Endothelial cell of umbilical vein (primary cell): ENCODE measurements at regions not wholly inside any gene's neighbourhood (a gene's known extent, or its start where the extent isn't known, plus 50 kb on each side); places are given as distances from the start of the nearest gene placed in this dataset.

ENCODE experiments used
- BruUV-seq: library from RNA; stranded (reverse); fragments of 400-500 nt; replicated peaks from 2 replicates; lab custom pipeline; 2021; lab: Mats Ljungman, UMichigan
- CTCF ChIA-PET: fragments of 300-600, 350-600 bp; sonication (Branson Sonifier 250); formaldehyde crosslinking; loops from one replicate; lab custom pipeline; 2021; ENCODE audit warnings: antibody characterized with exemption, inconsistent platforms; lab: Charles Lee
- POLR2A ChIA-PET: fragments of 300-600, 350-600 bp; sonication (Branson Sonifier 250); formaldehyde crosslinking; loops from one replicate; lab custom pipeline; 2021; ENCODE audit warnings: antibody characterized with exemption, inconsistent platforms; lab: Charles Lee
- DNase-seq: peaks from one replicate; pipeline ENCODE4 v3.0.0-alpha.2; 2011; ENCODE audit warnings: low read depth, low spot score
- FAIRE-seq: peaks from 2 replicates; lab custom pipeline; 2011; peaks lifted over from hg19 to GRCh38; lab: Jason Lieb, UNC
- H2AFZ ChIP-seq: 2 replicates; pipeline ENCODE4 v1.6.0; 2012; ENCODE audit warnings: low read depth, low read length, control low read depth, inconsistent platforms
- H3K27ac ChIP-seq: 2 replicates; pipeline ENCODE4 v1.5.1; 2011; ENCODE audit warnings: low read depth, mild to moderate bottlenecking, control low read depth, low read length, moderate library complexity; ENCODE audit not compliant: insufficient read depth
- H3K27me3 ChIP-seq, 2 experiments: 2 replicates each; pipeline versions ENCODE4 v1.6.0 to v1.6.1; 2011; ENCODE audit warnings: low read length in 2 of 2, mixed read lengths in 1 of 2; ENCODE audit not compliant: control insufficient read depth in 2 of 2, insufficient read depth in 2 of 2
- H3K36me3 ChIP-seq, 2 experiments: 2 replicates in 1 of 2; 3 replicates in 1 of 2; pipeline ENCODE4 v1.5.1; 2011; ENCODE audit warnings: low read length in 2 of 2, mild to moderate bottlenecking in 1 of 2, moderate library complexity in 1 of 2; ENCODE audit not compliant: control insufficient read depth in 2 of 2, insufficient read depth in 2 of 2; ENCODE audit errors: extremely low read depth in 1 of 2
- H3K4me1 ChIP-seq: 3 replicates; pipeline ENCODE4 v1.5.1; 2011; ENCODE audit warnings: mild to moderate bottlenecking, low read length; ENCODE audit not compliant: control insufficient read depth, insufficient read depth; ENCODE audit errors: extremely low read depth
- H3K4me2 ChIP-seq: 2 replicates; pipeline ENCODE4 v1.6.1; 2011; ENCODE audit warnings: low read length, control low read depth, mixed read lengths; ENCODE audit not compliant: insufficient read depth
- H3K4me3 ChIP-seq, 3 experiments: fragments of 200-600 bp in 1 of 3; sonication (generic), shearing (Covaris generic) in 1 of 3; replicated peaks in 1 of 3; 2 replicates each; pipeline ENCODE4 v1.5.1; 2011 to 2016; ENCODE audit warnings: control low read depth in 3 of 3, low read length in 3 of 3, mild to moderate bottlenecking in 2 of 3, inconsistent platforms in 1 of 3, low read depth in 1 of 3, moderate library complexity in 1 of 3; ENCODE audit not compliant: insufficient read depth in 1 of 3
- H3K79me2 ChIP-seq: 2 replicates; pipeline ENCODE4 v1.6.0; 2012; ENCODE audit warnings: low read length, inconsistent platforms; ENCODE audit not compliant: control insufficient read depth, insufficient read depth
- H3K9ac ChIP-seq: replicated peaks from 2 replicates; pipeline ENCODE3; 2011; ENCODE audit warnings: low read length, control low read depth; ENCODE audit not compliant: insufficient read depth; ENCODE audit errors: extremely low read depth
- H3K9me1 ChIP-seq: replicated peaks from 3 replicates; pipeline ENCODE4 v1.6.0; 2011; ENCODE audit warnings: mild to moderate bottlenecking, low read length; ENCODE audit not compliant: control insufficient read depth, insufficient read depth; ENCODE audit errors: extremely low read depth
- H3K9me3 ChIP-seq: replicated peaks from 2 replicates; pipeline ENCODE4 v1.5.1; 2012; ENCODE audit warnings: low read length, inconsistent platforms; ENCODE audit not compliant: control insufficient read depth, insufficient read depth
- H4K20me1 ChIP-seq: replicated peaks from 2 replicates; pipeline ENCODE3; 2011; ENCODE audit warnings: mild to moderate bottlenecking, low read length; ENCODE audit not compliant: control insufficient read depth, insufficient read depth; ENCODE audit errors: extremely low read depth
- EZH2 ChIP-seq: IDR thresholded peaks from 2 replicates; pipeline ENCODE4 v1.6.1; 2012; ENCODE audit warnings: borderline replicate concordance, low read depth, mild to moderate bottlenecking, moderate library complexity, low read length, inconsistent platforms; ENCODE audit not compliant: severe bottlenecking
- FOS ChIP-seq: IDR thresholded peaks from 2 replicates; pipeline ENCODE4 v1.6.1; 2011; ENCODE audit warnings: mild to moderate bottlenecking, low read length, moderate library complexity, borderline replicate concordance; ENCODE audit not compliant: insufficient read depth
- GATA2 ChIP-seq: IDR thresholded peaks from 2 replicates; pipeline ENCODE4 v1.7.0; 2011; ENCODE audit warnings: low read depth, mild to moderate bottlenecking, moderate library complexity, mixed read lengths, low read length; ENCODE audit not compliant: insufficient read length, insufficient read depth
- JUN ChIP-seq: IDR thresholded peaks from 2 replicates; pipeline ENCODE4 v1.6.1; 2011; ENCODE audit warnings: borderline replicate concordance, low read depth; ENCODE audit not compliant: insufficient read length, insufficient read depth
- MYC ChIP-seq: IDR thresholded peaks from one replicate; pipeline ENCODE4 v1.6.1; 2011; ENCODE audit warnings: mild to moderate bottlenecking, low read depth, low read length
- POLR2A ChIP-seq: IDR thresholded peaks from 2 replicates; pipeline ENCODE4 v1.6.1; 2012; ENCODE audit warnings: low read depth, mild to moderate bottlenecking, control low read depth, low read length
- POLR2AphosphoS5 ChIP-seq: IDR thresholded peaks from 2 replicates; pipeline ENCODE4 v1.6.1; 2012; ENCODE audit warnings: low read depth, mild to moderate bottlenecking, control low read depth, low read length, moderate library complexity; ENCODE audit not compliant: insufficient read depth
- dilution Hi-C: fragments of 300-500 bp; cut with MboI; formaldehyde crosslinking; loops from one replicate; pipeline ENCODE4 v1.15.0; 2019; ENCODE audit warnings: low sequenced_read_pairs; ENCODE audit not compliant: extremely low pct_ligation_motif_present
- intact Hi-C: fragments of 100-400 bp; cut with micrococcal nuclease; formaldehyde crosslinking; loops from one replicate; pipeline ENCODE4 v1.10.0; 2022
- TF ChIP-seq, protein P1 (sequence below), 2 donors: IDR thresholded peaks; 1 replicate in 1 of 2; 2 replicates in 1 of 2; pipeline ENCODE4 v1.5.1; 2011; ENCODE audit warnings: low read length in 2 of 2, mild to moderate bottlenecking in 2 of 2, moderate library complexity in 2 of 2, control low read depth in 1 of 2, inconsistent platforms in 1 of 2, low read depth in 1 of 2; ENCODE audit not compliant: insufficient read depth in 1 of 2; ENCODE audit errors: extremely low read depth in 1 of 2
- TF ChIP-seq, protein P2 (sequence below): IDR thresholded peaks from 2 replicates; pipeline ENCODE4 v1.6.1; 2011; ENCODE audit not compliant: insufficient read depth, insufficient read length

DNA sequence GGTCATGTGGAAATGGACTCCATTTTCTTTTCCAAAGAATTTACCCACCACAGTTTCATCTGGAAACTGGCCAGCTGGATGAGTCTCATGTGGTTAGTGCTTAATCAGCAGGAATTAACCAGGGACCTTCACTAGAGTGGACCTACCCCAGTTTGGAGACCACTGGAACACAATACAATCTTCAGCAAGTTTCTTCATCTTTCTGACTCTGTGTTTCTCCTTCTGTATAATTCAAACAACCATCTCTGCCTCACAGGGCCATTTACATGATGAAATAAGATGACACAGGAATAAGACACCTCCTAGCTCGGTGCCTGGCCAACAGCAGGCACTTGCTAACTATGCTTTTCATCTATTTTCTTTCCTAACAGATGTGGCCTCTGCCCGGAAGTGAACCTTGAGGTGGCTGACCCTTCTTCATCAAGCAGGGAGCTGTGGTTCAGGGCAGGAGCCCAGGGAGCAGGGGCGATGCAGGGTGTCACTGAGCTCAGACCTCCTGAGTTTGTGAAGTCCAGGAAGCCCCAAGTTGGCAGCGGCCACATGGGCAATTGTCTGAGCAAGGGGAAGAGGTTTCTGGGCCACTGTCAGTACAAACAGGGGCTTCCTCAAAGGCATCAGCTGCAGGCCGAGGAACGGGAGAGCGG, 98.8 kb downstream of the SOD2 start:
- H3K4me2 ChIP-seq: no peak overlapping the region
- no peak for DNase-seq
- no peaks in the 10 kb centered on the region for H3K36me3 ChIP-seq
- no peak overlapping the region for H3K27ac ChIP-seq
- intact Hi-C loops (no loop called here), dilution Hi-C loops (no loop called here)
- H2AFZ ChIP-seq: no peak overlapping the region
- no peak overlapping the region for H3K4me3 ChIP-seq
- H3K9me3 ChIP-seq: no peaks in the 10 kb centered on the region
- CTCF ChIA-PET: interaction anchor here (1.0 to 1.3 kb wide), 3 partner anchors 27 to 422 kb away, joined by 3 read pairs; no protein-coding TSS in a partner anchor
- TF ChIP-seq FOS: no peak
- no peak for TF ChIP-seq MYC
- TF ChIP-seq EZH2: no peak
- TF ChIP-seq, protein P1, sequence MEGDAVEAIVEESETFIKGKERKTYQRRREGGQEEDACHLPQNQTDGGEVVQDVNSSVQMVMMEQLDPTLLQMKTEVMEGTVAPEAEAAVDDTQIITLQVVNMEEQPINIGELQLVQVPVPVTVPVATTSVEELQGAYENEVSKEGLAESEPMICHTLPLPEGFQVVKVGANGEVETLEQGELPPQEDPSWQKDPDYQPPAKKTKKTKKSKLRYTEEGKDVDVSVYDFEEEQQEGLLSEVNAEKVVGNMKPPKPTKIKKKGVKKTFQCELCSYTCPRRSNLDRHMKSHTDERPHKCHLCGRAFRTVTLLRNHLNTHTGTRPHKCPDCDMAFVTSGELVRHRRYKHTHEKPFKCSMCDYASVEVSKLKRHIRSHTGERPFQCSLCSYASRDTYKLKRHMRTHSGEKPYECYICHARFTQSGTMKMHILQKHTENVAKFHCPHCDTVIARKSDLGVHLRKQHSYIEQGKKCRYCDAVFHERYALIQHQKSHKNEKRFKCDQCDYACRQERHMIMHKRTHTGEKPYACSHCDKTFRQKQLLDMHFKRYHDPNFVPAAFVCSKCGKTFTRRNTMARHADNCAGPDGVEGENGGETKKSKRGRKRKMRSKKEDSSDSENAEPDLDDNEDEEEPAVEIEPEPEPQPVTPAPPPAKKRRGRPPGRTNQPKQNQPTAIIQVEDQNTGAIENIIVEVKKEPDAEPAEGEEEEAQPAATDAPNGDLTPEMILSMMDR (IDR thresholded peaks at IDR 0.05; ENCODE audit: extremely low read depth in 1 of 2, insufficient read depth in 1 of 2, low read depth in 1 of 2, low read length in 2 of 2): no peak
- no peak for TF ChIP-seq GATA2
- TF ChIP-seq POLR2AphosphoS5: no peak
- TF ChIP-seq, protein P2, sequence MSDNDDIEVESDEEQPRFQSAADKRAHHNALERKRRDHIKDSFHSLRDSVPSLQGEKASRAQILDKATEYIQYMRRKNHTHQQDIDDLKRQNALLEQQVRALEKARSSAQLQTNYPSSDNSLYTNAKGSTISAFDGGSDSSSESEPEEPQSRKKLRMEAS: no peak
- TF ChIP-seq POLR2A: no peak
- no peak for TF ChIP-seq JUN
- no peak overlapping the region for H3K9ac ChIP-seq
- peaks cover 15% of the 10 kb centered on the region for H3K4me1 ChIP-seq
- no peaks in the 10 kb centered on the region for H3K9me1 ChIP-seq
- no TSS peak for BruUV-seq
- POLR2A ChIA-PET: no interaction called here
- H4K20me1 ChIP-seq: no peaks in the 10 kb centered on the region
- no peaks in the 10 kb centered on the region for H3K27me3 ChIP-seq
- FAIRE-seq: no peak
- H3K79me2 ChIP-seq: no peaks in the 10 kb centered on the region
